ENCODE measurements at regions not wholly inside any gene's neighbourhood (a gene's known extent, or its start where the extent isn't known, plus 50 kb on each side); places are given as distances from the start of the nearest gene placed in this dataset.

GRCh38 chr1:232317350-232317749 lies 312.6 kb downstream of the SIPA1L2 start:
- Histone ChIP-seq H3K9me1 (replicated peaks; ENCODE audit: control insufficient read depth, extremely low read depth, insufficient read depth, low read length) (no peaks in the 10 kb centered on the region), H3K27ac (ENCODE audit: insufficient read depth, low read depth, low read length) (no peak overlapping the region), H3K9me3 (replicated peaks; ENCODE audit: control insufficient read depth, insufficient read depth, low read length) (no peaks in the 10 kb centered on the region), H4K20me1 (replicated peaks; ENCODE audit: control insufficient read depth, extremely low read depth, insufficient read depth, low read length) (no peaks in the 10 kb centered on the region), H3K9ac (replicated peaks; ENCODE audit: extremely low read depth, insufficient read depth, low read length) (no peak overlapping the region), H3K36me3 (ENCODE audit: control insufficient read depth in 2 of 2, extremely low read depth in 1 of 2, insufficient read depth in 2 of 2, low read length in 2 of 2) (no peaks in the 10 kb centered on the region), H3K4me2 (ENCODE audit: insufficient read depth, low read length) (no peak overlapping the region), H2AFZ (ENCODE audit: low read depth, low read length) (no peak overlapping the region), H3K4me3 (replicated peaks in 1 of 3; ENCODE audit: insufficient read depth in 1 of 3, low read depth in 1 of 3, low read length in 3 of 3) (no peak overlapping the region), H3K4me1 (ENCODE audit: control insufficient read depth, extremely low read depth, insufficient read depth, low read length) (no peaks in the 10 kb centered on the region), H3K27me3 (ENCODE audit: control insufficient read depth in 2 of 2, insufficient read depth in 2 of 2, low read length in 2 of 2) (no peaks in the 10 kb centered on the region), H3K79me2 (ENCODE audit: control insufficient read depth, insufficient read depth, low read length) (no peaks in the 10 kb centered on the region)
- TF ChIP-seq MYC (IDR thresholded peaks at IDR 0.05; ENCODE audit: low read depth, low read length) (no peak), POLR2AphosphoS5 (IDR thresholded peaks at IDR 0.05; ENCODE audit: insufficient read depth, low read depth, low read length) (no peak), CTCF (IDR thresholded peaks at IDR 0.05; ENCODE audit: extremely low read depth in 1 of 2, insufficient read depth in 1 of 2, low read depth in 1 of 2, low read length in 2 of 2) (no peak), GATA2 (IDR thresholded peaks at IDR 0.05; ENCODE audit: insufficient read depth, insufficient read length, low read depth, low read length) (no peak), FOS (IDR thresholded peaks at IDR 0.05; ENCODE audit: borderline replicate concordance, insufficient read depth, low read length) (no peak), JUN (IDR thresholded peaks at IDR 0.05; ENCODE audit: borderline replicate concordance, insufficient read depth, insufficient read length, low read depth) (no peak), EZH2 (IDR thresholded peaks at IDR 0.05; ENCODE audit: borderline replicate concordance, low read depth, low read length, severe bottlenecking) (no peak), POLR2A (IDR thresholded peaks at IDR 0.05; ENCODE audit: low read depth, low read length) (no peak), MAX (IDR thresholded peaks at IDR 0.05; ENCODE audit: insufficient read depth, insufficient read length) (no peak)
- ChIA-PET CTCF (no interaction called here), POLR2A (no interaction called here)
- BruUV-seq (replicated peaks): no TSS peak
- DNase-seq (ENCODE audit: low read depth, low spot score): no peak
- FAIRE-seq: no peak
- dilution Hi-C loops (cut with MboI; ENCODE audit: extremely low pct_ligation_motif_present, low sequenced_read_pairs) (no loop called here), intact Hi-C loops (cut with micrococcal nuclease) (no loop called here)

All from endothelial cell of umbilical vein (primary cell).